K562 (cell line): ENCODE measurements at regions not wholly inside any gene's neighbourhood (a gene's known extent, or its start where the extent isn't known, plus 50 kb on each side); places are given as distances from the start of the nearest gene placed in this dataset.

Experiments
- ATAC-seq: fragments of 200-7000 bp; cut with Tn5 transposase; 3 replicates; pipeline ENCODE4 v1.9.1; 2020; ENCODE audit warnings: moderate library complexity
- BruUV-seq: library from RNA; stranded (reverse); fragments of 400-500 nt; replicated peaks from 2 replicates; lab custom pipeline; 2021; lab: Mats Ljungman, UMichigan
- CTCF ChIA-PET: fragments of 300-600 bp; formaldehyde crosslinking; extraction: SDS; loops from one replicate; lab custom pipeline; 2021; ENCODE audit warnings: low intra/inter-chr PET ratio; lab: Yijun Ruan, JAX
- POLR2A ChIA-PET: fragments of 300-600, 350-650 bp; sonication (Branson Sonifier 250); formaldehyde crosslinking; extraction: SDS; loops from one replicate; lab custom pipeline; 2021; ENCODE audit warnings: antibody characterized with exemption, inconsistent platforms; lab: Yijun Ruan, JAX
- DNase-seq, 4 experiments: peaks; one replicate each; pipeline versions ENCODE4 v3.0.0 to v3.0.0-alpha.2; 2011 to 2018; ENCODE audit warnings: low spot score in 3 of 4, mixed read lengths in 3 of 4; ENCODE audit errors: extremely low read depth in 1 of 4
- FAIRE-seq: peaks from 2 replicates; lab custom pipeline; 2011; peaks lifted over from hg19 to GRCh38; lab: Jason Lieb, UNC
- H2AFZ ChIP-seq: 2 replicates; pipeline ENCODE4 v1.6.0; 2011; ENCODE audit warnings: low read depth, low read length, control low read depth, inconsistent platforms
- H3K27ac ChIP-seq: fragments of 200-600 bp; 3 replicates; pipeline ENCODE4 v1.8.0; 2011; ENCODE audit warnings: low read depth, mild to moderate bottlenecking, control low read depth, inconsistent platforms, low read length, moderate library complexity, mixed read lengths; ENCODE audit errors: extremely low read depth
- H3K27me3 ChIP-seq, 2 experiments: fragments of 300-600 bp in 1 of 2; 2 replicates in 1 of 2; 3 replicates in 1 of 2; pipeline versions ENCODE4 v1.6.0 to v1.8.0; 2011; ENCODE audit warnings: inconsistent platforms in 2 of 2, low read length in 2 of 2, mild to moderate bottlenecking in 1 of 2, mixed read lengths in 1 of 2, moderate library complexity in 1 of 2; ENCODE audit not compliant: control insufficient read depth in 2 of 2, insufficient read depth in 2 of 2
- H3K36me3 ChIP-seq: fragments of 300-600 bp; 3 replicates; pipeline ENCODE4 v1.8.0; 2011; ENCODE audit warnings: mild to moderate bottlenecking, low read length, inconsistent platforms; ENCODE audit not compliant: control insufficient read depth, insufficient read depth
- H3K4me1 ChIP-seq, 2 experiments: fragments of 200-600 bp in 1 of 2; replicated peaks in 1 of 2; 2 replicates in 1 of 2; 3 replicates in 1 of 2; pipeline versions ENCODE4 v1.5.1 to v1.8.0; 2011; ENCODE audit warnings: inconsistent platforms in 2 of 2, low read length in 2 of 2, mild to moderate bottlenecking in 1 of 2, mixed read lengths in 1 of 2, moderate library complexity in 1 of 2; ENCODE audit not compliant: control insufficient read depth in 2 of 2, insufficient read depth in 2 of 2
- H3K4me2 ChIP-seq: 2 replicates; pipeline ENCODE4 v1.6.1; 2011; ENCODE audit warnings: low read length, control low read depth, inconsistent platforms, mixed read lengths; ENCODE audit not compliant: insufficient read depth
- H3K4me3 ChIP-seq: fragments of 200-600 bp; sonication (generic), shearing (Covaris generic); 2 replicates; pipeline ENCODE4 v1.5.1; 2016; ENCODE audit warnings: control low read depth, inconsistent platforms
- H3K79me2 ChIP-seq: fragments of 200-600 bp; 3 replicates; pipeline ENCODE4 v1.8.0; 2011; ENCODE audit warnings: low read length, inconsistent platforms; ENCODE audit not compliant: control insufficient read depth, insufficient read depth
- H3K9ac ChIP-seq, 2 experiments: 2 replicates each; pipeline versions ENCODE4 v1.6.0 to v1.6.1; 2011; ENCODE audit warnings: low read depth in 2 of 2, low read length in 2 of 2, control low read depth in 1 of 2, inconsistent platforms in 1 of 2, mild to moderate bottlenecking in 1 of 2, mixed read lengths in 1 of 2; ENCODE audit not compliant: insufficient read depth in 1 of 2
- H3K9me1 ChIP-seq: one replicate; pipeline ENCODE4 v1.6.0; 2011; ENCODE audit warnings: inconsistent platforms, mild to moderate bottlenecking, low read length, moderate library complexity; ENCODE audit not compliant: control insufficient read depth, insufficient read depth
- H3K9me3 ChIP-seq: replicated peaks from 2 replicates; pipeline ENCODE4 v1.5.1; 2011; ENCODE audit warnings: low read depth, low read length, inconsistent platforms; ENCODE audit not compliant: control insufficient read depth, insufficient read depth
- H4K20me1 ChIP-seq: replicated peaks from 2 replicates; pipeline ENCODE4 v1.6.1; 2011; ENCODE audit warnings: low read length, inconsistent platforms, mixed read lengths; ENCODE audit not compliant: control insufficient read depth, insufficient read depth
- ARID1B ChIP-seq: fragments of 450-650 bp; IDR thresholded peaks from 2 replicates; pipeline ENCODE4 v1.6.1; 2016; ENCODE audit warnings: antibody characterized with exemption, mild to moderate bottlenecking, inconsistent platforms
- CHCHD3 ChIP-seq: fragments of 250-450 bp; sonication (Bioruptor Pico); IDR thresholded peaks from 2 replicates; pipeline ENCODE4 v2.1.2; 2022; ENCODE audit warnings: mild to moderate bottlenecking
- GABPA ChIP-seq: fragments of 200-800 bp; sonication (Bioruptor generic); conservative IDR thresholded peaks from 2 replicates; pipeline ENCODE4 v1.6.1; 2016; ENCODE audit warnings: low read depth, missing genetic modification characterization, missing compliant biosample characterization
- MEIS2 ChIP-seq: fragments of 450-650 bp; IDR thresholded peaks from 2 replicates; pipeline ENCODE4 v1.6.1; 2014; ENCODE audit warnings: mild to moderate bottlenecking; ENCODE audit not compliant: partially characterized antibody
- PYGO2 ChIP-seq: fragments of 450-650 bp; IDR thresholded peaks from 2 replicates; pipeline ENCODE4 v1.6.1; 2016; ENCODE audit warnings: mild to moderate bottlenecking, missing genetic modification characterization, moderate library complexity, missing compliant biosample characterization
- SP1 ChIP-seq: sonication (generic); formaldehyde crosslinking; IDR thresholded peaks from 2 replicates; pipeline ENCODE4 v1.8.1; 2022; ENCODE audit warnings: mild to moderate bottlenecking, missing genetic modification reagents
- STAG1 ChIP-seq: sonication (generic); formaldehyde crosslinking; IDR thresholded peaks from 2 replicates; pipeline ENCODE4 v1.5.0; 2020; ENCODE audit warnings: missing genetic modification reagents, borderline replicate concordance
- WHSC1 ChIP-seq: IDR thresholded peaks from one replicate; pipeline ENCODE4 v1.6.1; 2012; ENCODE audit warnings: low read length, control low read depth, inconsistent platforms
- ZFPM2 ChIP-seq: fragments of 250-450 bp; sonication (Bioruptor Pico); IDR thresholded peaks from 2 replicates; pipeline ENCODE4 v1.5.1; 2022; ENCODE audit warnings: mild to moderate bottlenecking
- ZNF165 ChIP-seq: fragments of 250-450 bp; sonication (Bioruptor Pico); IDR thresholded peaks from 2 replicates; pipeline ENCODE4 v1.4.0; 2020; ENCODE audit warnings: borderline replicate concordance
- ZNF592 ChIP-seq: fragments of 450-650 bp; IDR thresholded peaks from 2 replicates; pipeline ENCODE4 v1.6.1; 2017; ENCODE audit warnings: antibody characterized with exemption, mild to moderate bottlenecking
- WGBS: fragments of 100-300 bp; shearing (Covaris generic); methylation state at CpG from one replicate; pipeline ENCODE4 v1.1.6; 2016; ENCODE audit warnings: low coverage, mixed read lengths; ENCODE audit not compliant: insufficient coverage; ENCODE audit errors: missing lambda C conversion rate; 5-methylcytosine and 5-hydroxymethylcytosine counted together
- in situ Hi-C: fragments of 300-500 bp; cut with MboI; formaldehyde crosslinking; loops from 4 replicates; pipeline ENCODE4 v1.15.0; 2018; ENCODE audit warnings: inconsistent platforms, mixed read lengths
- intact Hi-C: fragments of 100-400 bp; cut with micrococcal nuclease; formaldehyde crosslinking; loops from 2 replicates; pipeline ENCODE4 v1.14.2; 2022

- TF ChIP-seq ZFPM2 (CRISPR knock-in tag): no peak
These were observed 347.3 kb downstream of the ZIC1 start (continued) for GRCh38 chr3:147756476-147756875.

- no peaks in the 10 kb centered on the region; the same call in 1 of the 2 replicates for H3K9me3 ChIP-seq
- no peak for TF ChIP-seq WHSC1
- TF ChIP-seq GABPA (tag): no peak
- TF ChIP-seq ZNF165 (CRISPR knock-in tag): no peak
- no peak for TF ChIP-seq CHCHD3 (CRISPR knock-in tag)
- TF ChIP-seq SP1 (CRISPR knock-in tag): no peak
- TF ChIP-seq ARID1B: no peak
- no peak for TF ChIP-seq PYGO2 (tag)
- TF ChIP-seq ZNF592: no peak
- no peak for TF ChIP-seq MEIS2
- no peak for TF ChIP-seq STAG1 (CRISPR knock-in tag)
- WGBS: 3% methylated on average over 3 of the region's 3 CpGs
- intact Hi-C loops: no loop called here
- ChIA-PET CTCF (no interaction called here), POLR2A (no interaction called here)
- H3K4me1 ChIP-seq: no peaks in the 10 kb centered on the region
- H3K4me2 ChIP-seq: no peak overlapping the region
- H3K79me2 ChIP-seq: no peaks in the 10 kb centered on the region
- ATAC-seq: no peak
- H3K9ac ChIP-seq: no peak overlapping the region
- FAIRE-seq: no peak
- H4K20me1 ChIP-seq: no peaks in the 10 kb centered on the region
- DNase-seq: no peak
- in situ Hi-C loops: no loop called here
- H3K9me1 ChIP-seq: no peaks in the 10 kb centered on the region
- H3K4me3 ChIP-seq: no peak overlapping the region
- H3K27ac ChIP-seq: no peak overlapping the region
- BruUV-seq: no TSS peak
- no peaks in the 10 kb centered on the region for H3K27me3 ChIP-seq
- no peaks in the 10 kb centered on the region for H3K36me3 ChIP-seq
- H2AFZ ChIP-seq: no peak overlapping the region
These were observed 348.7 kb downstream of the ZIC1 start for GRCh38 chr3:147757866-147758265.
